GM23338 (cell line): ENCODE measurements at regions not wholly inside any gene's neighbourhood (a gene's known extent, or its start where the extent isn't known, plus 50 kb on each side); places are given as distances from the start of the nearest gene placed in this dataset.

Experiments used
- ATAC-seq: fragments of 200-7000 bp; cut with Tn5 transposase; 3 replicates; pipeline ENCODE4 v1.9.1; 2020
- DNase-seq: peaks from one replicate; pipeline ENCODE4 v3.0.0-alpha.2; 2015; ENCODE audit warnings: low spot score
- H2AFZ ChIP-seq: fragments of 200-600 bp; sonication (generic); 2 replicates; pipeline ENCODE4 v1.8.0; 2016; ENCODE audit warnings: antibody characterized with exemption, mild to moderate bottlenecking, moderate library complexity
- H3F3A ChIP-seq: fragments of 200-600 bp; sonication (generic); replicated peaks from 2 replicates; pipeline ENCODE4 v1.8.0; 2017; ENCODE audit warnings: antibody characterized with exemption, mixed run types, low read depth
- H3K27ac ChIP-seq: fragments of 200-600 bp; sonication (generic); 2 replicates; pipeline ENCODE4 v1.6.1; 2016; ENCODE audit warnings: low read depth
- H3K27me3 ChIP-seq: fragments of 200-600 bp; sonication (generic); 2 replicates; pipeline ENCODE4 v1.8.0; 2016; ENCODE audit warnings: mild to moderate bottlenecking, mixed run types, moderate library complexity; ENCODE audit not compliant: insufficient read depth
- H3K36me3 ChIP-seq: fragments of 200-600 bp; sonication (generic); 2 replicates; pipeline ENCODE4 v1.8.0; 2016; ENCODE audit warnings: mild to moderate bottlenecking; ENCODE audit not compliant: insufficient read depth
- H3K4me1 ChIP-seq: fragments of 200-600 bp; sonication (generic); 2 replicates; pipeline ENCODE4 v1.8.0; 2016; ENCODE audit warnings: mild to moderate bottlenecking, moderate library complexity; ENCODE audit not compliant: insufficient read depth
- H3K4me2 ChIP-seq: fragments of 200-600 bp; sonication (generic); 2 replicates; pipeline ENCODE4 v1.7.1; 2017; ENCODE audit warnings: mixed run types
- H3K4me3 ChIP-seq: fragments of 200-600 bp; sonication (generic); 2 replicates; pipeline ENCODE4 v1.6.1; 2016; ENCODE audit warnings: mixed run types
- H3K79me2 ChIP-seq: fragments of 200-600 bp; sonication (generic); replicated peaks from 2 replicates; pipeline ENCODE4 v1.8.0; 2017; ENCODE audit warnings: mild to moderate bottlenecking; ENCODE audit not compliant: insufficient read depth
- H3K9me2 ChIP-seq: fragments of 200-600 bp; sonication (generic); 2 replicates; pipeline ENCODE4 v1.8.0; 2017; ENCODE audit not compliant: insufficient read depth
- H4K20me1 ChIP-seq: fragments of 200-600 bp; sonication (generic); replicated peaks from 2 replicates; pipeline ENCODE4 v1.8.0; 2017; ENCODE audit warnings: mild to moderate bottlenecking; ENCODE audit not compliant: insufficient read depth
- H3K27ac Mint-ChIP-seq: 2 replicates; pipeline ENCODE4 v1.8.0; 2020; ENCODE audit warnings: inconsistent platforms, mild to moderate bottlenecking, moderate library complexity, mixed read lengths
- H3K27me3 Mint-ChIP-seq: 3 replicates; pipeline ENCODE4 v1.8.0; 2022; ENCODE audit warnings: low read depth, mild to moderate bottlenecking, moderate library complexity, mixed read lengths, inconsistent platforms; ENCODE audit not compliant: insufficient read depth, poor library complexity
- H3K36me3 Mint-ChIP-seq: 3 replicates; pipeline ENCODE4 v1.8.0; 2021; ENCODE audit warnings: low read depth, mild to moderate bottlenecking, inconsistent platforms, moderate library complexity, mixed read lengths
- H3K4me1 Mint-ChIP-seq: 3 replicates; pipeline ENCODE4 v1.8.0; 2020; ENCODE audit warnings: mild to moderate bottlenecking, inconsistent platforms, mixed read lengths
- H3K4me3 Mint-ChIP-seq: 3 replicates; pipeline ENCODE4 v1.8.0; 2021; ENCODE audit warnings: moderate library complexity, mild to moderate bottlenecking, inconsistent platforms, mixed read lengths
- H3K9me3 Mint-ChIP-seq: 3 replicates; pipeline ENCODE4 v1.8.0; 2020; ENCODE audit warnings: moderate library complexity, mild to moderate bottlenecking, inconsistent platforms, mixed read lengths
- CREB1 ChIP-seq: fragments of 250-450 bp; sonication (Bioruptor Pico); IDR thresholded peaks from 2 replicates; pipeline ENCODE4 v1.5.0; 2020; ENCODE audit warnings: low read depth, mild to moderate bottlenecking, moderate library complexity
- EZH2 ChIP-seq: fragments of 200-600 bp; sonication (generic); IDR thresholded peaks from one replicate; pipeline ENCODE4 v1.8.0; 2017; ENCODE audit warnings: antibody characterized with exemption, mild to moderate bottlenecking, low read depth; ENCODE audit not compliant: unreplicated experiment
- EZH2phosphoT487 ChIP-seq: fragments of 200-600 bp; sonication (generic); IDR thresholded peaks from one replicate; pipeline ENCODE4 v1.8.1; 2018; ENCODE audit warnings: antibody characterized with exemption; ENCODE audit not compliant: unreplicated experiment
- JUNB ChIP-seq: IDR thresholded peaks from one replicate; pipeline ENCODE4 v1.6.1; 2016; ENCODE audit warnings: antibody characterized with exemption; ENCODE audit not compliant: unreplicated experiment
- NANOG ChIP-seq: IDR thresholded peaks from 2 replicates; pipeline ENCODE4 v1.6.1; 2016; ENCODE audit warnings: antibody characterized with exemption, borderline replicate concordance
- POLR2AphosphoS5 ChIP-seq: IDR thresholded peaks from 2 replicates; pipeline ENCODE4 v1.6.1; 2016; ENCODE audit warnings: antibody characterized with exemption, low read depth
- STAT1 ChIP-seq: IDR thresholded peaks from one replicate; pipeline ENCODE4 v1.6.1; 2016; ENCODE audit warnings: antibody characterized with exemption; ENCODE audit not compliant: unreplicated experiment
- TF ChIP-seq, protein P1 (sequence below): fragments of 250-450 bp; sonication (Bioruptor Pico); IDR thresholded peaks from 2 replicates; pipeline ENCODE4 v1.5.0; 2020; ENCODE audit warnings: mild to moderate bottlenecking, moderate library complexity

DNA sequence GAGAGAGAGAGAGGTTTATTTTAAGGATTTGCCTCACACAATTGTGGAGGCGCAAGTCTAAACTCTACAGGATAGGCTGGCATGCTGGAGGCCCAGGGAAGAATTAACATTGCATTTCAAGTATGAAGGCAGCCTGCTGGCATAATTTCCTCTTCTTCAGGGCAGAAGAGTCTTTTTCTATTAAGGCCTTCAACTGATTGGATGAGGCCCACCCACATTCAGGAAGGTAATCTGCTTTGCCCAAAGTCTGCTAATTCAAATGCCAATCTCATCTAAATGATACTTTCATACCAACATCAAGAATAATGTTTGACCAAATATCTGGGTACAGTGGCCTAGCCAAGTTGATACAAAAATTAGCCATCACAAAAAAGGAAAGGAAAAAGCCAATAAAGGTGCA lies 258.1 kb upstream of the MDFIC2 start:
- Histone ChIP-seq H3K4me1 (no peaks in the 10 kb centered on the region), H3K27ac (no peak overlapping the region), H3K4me3 (no peak overlapping the region), H3K27me3 (no peaks in the 10 kb centered on the region), H3K9me2 (peaks cover 4% of the 10 kb centered on the region; the same call in 1 of the 2 replicates), H3K79me2 (no peaks in the 10 kb centered on the region), H3F3A (no peaks in the 10 kb centered on the region), H3K4me2 (no peak overlapping the region), H4K20me1 (no peaks in the 10 kb centered on the region), H2AFZ (no peak overlapping the region), H3K36me3 (no peaks in the 10 kb centered on the region)
- Mint-ChIP-seq H3K4me3 (no peak overlapping the region), H3K27ac (no peak overlapping the region), H3K9me3 (peaks cover 7% of the 10 kb centered on the region; the same call in 2 of the 3 replicates), H3K27me3 (no peaks in the 10 kb centered on the region), H3K4me1 (peaks cover 4% of the 10 kb centered on the region; the same call in 2 of the 3 replicates), H3K36me3 (no peaks in the 10 kb centered on the region; the same call in 2 of the 3 replicates)
- no peak for DNase-seq
- ATAC-seq: no peak
- TF ChIP-seq, protein P1, sequence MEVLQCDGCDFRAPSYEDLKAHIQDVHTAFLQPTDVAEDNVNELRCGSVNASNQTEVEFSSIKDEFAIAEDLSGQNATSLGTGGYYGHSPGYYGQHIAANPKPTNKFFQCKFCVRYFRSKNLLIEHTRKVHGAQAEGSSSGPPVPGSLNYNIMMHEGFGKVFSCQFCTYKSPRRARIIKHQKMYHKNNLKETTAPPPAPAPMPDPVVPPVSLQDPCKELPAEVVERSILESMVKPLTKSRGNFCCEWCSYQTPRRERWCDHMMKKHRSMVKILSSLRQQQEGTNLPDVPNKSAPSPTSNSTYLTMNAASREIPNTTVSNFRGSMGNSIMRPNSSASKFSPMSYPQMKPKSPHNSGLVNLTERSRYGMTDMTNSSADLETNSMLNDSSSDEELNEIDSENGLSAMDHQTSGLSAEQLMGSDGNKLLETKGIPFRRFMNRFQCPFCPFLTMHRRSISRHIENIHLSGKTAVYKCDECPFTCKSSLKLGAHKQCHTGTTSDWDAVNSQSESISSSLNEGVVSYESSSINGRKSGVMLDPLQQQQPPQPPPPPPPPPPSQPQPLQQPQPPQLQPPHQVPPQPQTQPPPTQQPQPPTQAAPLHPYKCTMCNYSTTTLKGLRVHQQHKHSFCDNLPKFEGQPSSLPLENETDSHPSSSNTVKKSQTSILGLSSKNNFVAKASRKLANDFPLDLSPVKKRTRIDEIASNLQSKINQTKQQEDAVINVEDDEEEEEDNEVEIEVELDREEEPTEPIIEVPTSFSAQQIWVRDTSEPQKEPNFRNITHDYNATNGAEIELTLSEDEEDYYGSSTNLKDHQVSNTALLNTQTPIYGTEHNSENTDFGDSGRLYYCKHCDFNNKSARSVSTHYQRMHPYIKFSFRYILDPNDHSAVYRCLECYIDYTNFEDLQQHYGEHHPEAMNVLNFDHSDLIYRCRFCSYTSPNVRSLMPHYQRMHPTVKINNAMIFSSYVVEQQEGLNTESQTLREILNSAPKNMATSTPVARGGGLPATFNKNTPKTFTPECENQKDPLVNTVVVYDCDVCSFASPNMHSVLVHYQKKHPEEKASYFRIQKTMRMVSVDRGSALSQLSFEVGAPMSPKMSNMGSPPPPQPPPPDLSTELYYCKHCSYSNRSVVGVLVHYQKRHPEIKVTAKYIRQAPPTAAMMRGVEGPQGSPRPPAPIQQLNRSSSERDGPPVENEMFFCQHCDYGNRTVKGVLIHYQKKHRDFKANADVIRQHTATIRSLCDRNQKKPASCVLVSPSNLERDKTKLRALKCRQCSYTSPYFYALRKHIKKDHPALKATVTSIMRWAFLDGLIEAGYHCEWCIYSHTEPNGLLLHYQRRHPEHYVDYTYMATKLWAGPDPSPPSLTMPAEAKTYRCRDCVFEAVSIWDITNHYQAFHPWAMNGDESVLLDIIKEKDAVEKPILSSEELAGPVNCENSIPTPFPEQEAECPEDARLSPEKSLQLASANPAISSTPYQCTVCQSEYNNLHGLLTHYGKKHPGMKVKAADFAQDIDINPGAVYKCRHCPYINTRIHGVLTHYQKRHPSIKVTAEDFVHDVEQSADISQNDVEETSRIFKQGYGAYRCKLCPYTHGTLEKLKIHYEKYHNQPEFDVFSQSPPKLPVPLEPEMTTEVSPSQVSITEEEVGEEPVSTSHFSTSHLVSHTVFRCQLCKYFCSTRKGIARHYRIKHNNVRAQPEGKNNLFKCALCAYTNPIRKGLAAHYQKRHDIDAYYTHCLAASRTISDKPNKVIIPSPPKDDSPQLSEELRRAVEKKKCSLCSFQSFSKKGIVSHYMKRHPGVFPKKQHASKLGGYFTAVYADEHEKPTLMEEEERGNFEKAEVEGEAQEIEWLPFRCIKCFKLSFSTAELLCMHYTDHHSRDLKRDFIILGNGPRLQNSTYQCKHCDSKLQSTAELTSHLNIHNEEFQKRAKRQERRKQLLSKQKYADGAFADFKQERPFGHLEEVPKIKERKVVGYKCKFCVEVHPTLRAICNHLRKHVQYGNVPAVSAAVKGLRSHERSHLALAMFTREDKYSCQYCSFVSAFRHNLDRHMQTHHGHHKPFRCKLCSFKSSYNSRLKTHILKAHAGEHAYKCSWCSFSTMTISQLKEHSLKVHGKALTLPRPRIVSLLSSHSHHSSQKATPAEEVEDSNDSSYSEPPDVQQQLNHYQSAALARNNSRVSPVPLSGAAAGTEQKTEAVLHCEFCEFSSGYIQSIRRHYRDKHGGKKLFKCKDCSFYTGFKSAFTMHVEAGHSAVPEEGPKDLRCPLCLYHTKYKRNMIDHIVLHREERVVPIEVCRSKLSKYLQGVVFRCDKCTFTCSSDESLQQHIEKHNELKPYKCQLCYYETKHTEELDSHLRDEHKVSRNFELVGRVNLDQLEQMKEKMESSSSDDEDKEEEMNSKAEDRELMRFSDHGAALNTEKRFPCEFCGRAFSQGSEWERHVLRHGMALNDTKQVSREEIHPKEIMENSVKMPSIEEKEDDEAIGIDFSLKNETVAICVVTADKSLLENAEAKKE: no peak
- TF ChIP-seq JUNB: no peak

GRCh38 chr3:70568626-70569025 lies 256.2 kb upstream of the MDFIC2 start:
- H3K4me1 ChIP-seq: no peaks in the 10 kb centered on the region
- peaks cover 7% of the 10 kb centered on the region; the same call in 2 of the 3 replicates for H3K9me3 Mint-ChIP-seq
- no peaks in the 10 kb centered on the region for H3K36me3 ChIP-seq
- H3K9me2 ChIP-seq: peaks cover 4% of the 10 kb centered on the region; the same call in 1 of the 2 replicates
- peak overlapping the region; percentile 4; the same call in 1 of the 2 replicates for H2AFZ ChIP-seq
- H3K36me3 Mint-ChIP-seq: no peaks in the 10 kb centered on the region; the same call in 2 of the 3 replicates
- H4K20me1 ChIP-seq: no peaks in the 10 kb centered on the region
- H3F3A ChIP-seq: no peaks in the 10 kb centered on the region
- DNase-seq (no peak), ATAC-seq (no peak)
- H3K27ac Mint-ChIP-seq: no peak overlapping the region
- no peak overlapping the region for H3K4me3 Mint-ChIP-seq
- H3K27ac ChIP-seq: no peak overlapping the region
- no peak overlapping the region for H3K4me3 ChIP-seq
- H3K4me2 ChIP-seq: no peak overlapping the region
- no peaks in the 10 kb centered on the region for H3K79me2 ChIP-seq
- H3K27me3 Mint-ChIP-seq: no peaks in the 10 kb centered on the region
- no peaks in the 10 kb centered on the region for H3K27me3 ChIP-seq
- H3K4me1 Mint-ChIP-seq: peaks cover 4% of the 10 kb centered on the region; the same call in 2 of the 3 replicates
- no peak for TF ChIP-seq EZH2phosphoT487
- no peak for TF ChIP-seq EZH2
- TF ChIP-seq NANOG: no peak
- TF ChIP-seq POLR2AphosphoS5: no peak
- no peak for TF ChIP-seq CREB1 (CRISPR knock-in tag)
- TF ChIP-seq STAT1: no peak
